ENCODE measurements at regions not wholly inside any gene's neighbourhood (a gene's known extent, or its start where the extent isn't known, plus 50 kb on each side); places are given as distances from the start of the nearest gene placed in this dataset.

- no peak for TF ChIP-seq CTCF (IDR thresholded peaks at IDR 0.05)
- no peak for TF ChIP-seq POLR2A (IDR thresholded peaks at IDR 0.05)
Observed at GRCh38 chr21:22409571-22409970, 1411.4 kb downstream of the NCAM2 start.
